Bronchial epithelial cell (primary cell): ENCODE measurements at regions not wholly inside any gene's neighbourhood (a gene's known extent, or its start where the extent isn't known, plus 50 kb on each side); places are given as distances from the start of the nearest gene placed in this dataset.
"Not testable (repeated sequence)": the region's sequence is repeated elsewhere in the genome, so short reads cannot be mapped to it uniquely, and the experiment has no call there.

Experiments used
- DNase-seq: peaks from one replicate; pipeline ENCODE4 v3.0.0-alpha.2; 2010; ENCODE audit warnings: low read depth
- FAIRE-seq: peaks from 2 replicates; lab custom pipeline; 2011; peaks lifted over from hg19 to GRCh38; lab: Jason Lieb, UNC
- H3K27me3 ChIP-seq: 2 replicates; pipeline ENCODE4 v1.5.1; 2011; ENCODE audit warnings: low read length; ENCODE audit not compliant: control insufficient read depth, insufficient read depth
- H3K36me3 ChIP-seq: 2 replicates; pipeline ENCODE4 v1.5.1; 2011; ENCODE audit warnings: low read length; ENCODE audit not compliant: control insufficient read depth, insufficient read depth
- H3K4me3 ChIP-seq: 2 replicates; pipeline ENCODE4 v1.5.1; 2011; ENCODE audit warnings: mild to moderate bottlenecking, low read depth, low read length, control low read depth
- CTCF ChIP-seq: IDR thresholded peaks from 2 replicates; pipeline ENCODE4 v1.5.1; 2011; ENCODE audit warnings: mild to moderate bottlenecking, moderate library complexity, low read length, control low read depth, inconsistent platforms; ENCODE audit not compliant: insufficient read depth, severe bottlenecking

GRCh38 chr4:188665491-188666457 lies 526.5 kb downstream of the TRIML1 start:
- DNase-seq (no peak), FAIRE-seq (no peak)
- no peak for TF ChIP-seq CTCF
- no peak overlapping the region for H3K4me3 ChIP-seq
- no peaks in the 10 kb centered on the region for H3K27me3 ChIP-seq
- no peaks in the 10 kb centered on the region for H3K36me3 ChIP-seq

DNA sequence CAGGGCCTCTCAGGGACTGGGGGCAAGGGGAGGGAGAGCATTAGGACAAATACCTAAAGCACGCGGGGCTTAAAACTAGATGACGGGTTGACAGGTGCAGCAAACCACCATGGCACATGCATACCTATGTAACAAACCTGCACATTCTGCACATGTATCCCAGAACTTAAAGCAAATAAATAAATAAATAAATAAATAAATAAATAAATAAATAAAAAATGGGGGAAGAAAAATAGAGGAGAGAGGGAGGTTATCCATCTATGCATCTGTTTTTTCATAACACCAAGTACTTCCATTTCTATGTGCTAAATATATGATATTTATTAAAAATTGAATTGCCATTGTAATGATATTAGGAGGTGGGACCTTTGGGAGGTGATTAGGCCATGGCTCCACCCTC lies 539.5 kb downstream of the TRIML1 start:
- not testable (repeated sequence) for FAIRE-seq, DNase-seq, H3K4me3 ChIP-seq, H3K27me3 ChIP-seq, H3K36me3 ChIP-seq

- FAIRE-seq (no peak), DNase-seq (no peak)
- H3K27me3 ChIP-seq, result no peaks in the 10 kb centered on the region
- no peaks in the 10 kb centered on the region for H3K36me3 ChIP-seq
- TF ChIP-seq CTCF, result no peak
- H3K4me3 ChIP-seq, result no peak overlapping the region
Measured at GRCh38 chr4:188680004-188680666, 540.9 kb downstream of the TRIML1 start.

GRCh38 chr4:188680667-188681063 lies 541.4 kb downstream of the TRIML1 start:
- no peaks in the 10 kb centered on the region for H3K36me3 ChIP-seq
- no peak for TF ChIP-seq CTCF
- FAIRE-seq (no peak), DNase-seq (no peak)
- no peaks in the 10 kb centered on the region for H3K27me3 ChIP-seq
- no peak overlapping the region for H3K4me3 ChIP-seq

DNA sequence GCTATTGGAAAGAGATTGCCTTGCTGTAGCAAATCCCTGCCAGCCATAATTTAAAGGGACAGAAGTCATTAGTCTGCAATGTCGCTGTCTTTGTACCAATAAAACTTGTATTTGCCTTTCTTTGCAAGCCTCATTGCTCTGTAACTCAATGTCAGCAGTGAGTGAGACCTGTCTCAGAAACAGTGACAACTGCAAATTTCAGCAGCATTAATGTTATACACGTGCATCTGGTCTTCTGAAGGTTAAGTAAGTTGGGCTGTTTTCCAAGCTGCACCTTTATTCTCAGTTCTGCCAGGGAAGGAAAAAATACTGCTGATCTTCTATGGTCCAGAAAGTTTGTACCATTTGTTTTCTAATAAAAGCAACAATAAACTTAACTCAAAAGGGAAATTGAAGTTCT lies 543.1 kb downstream of the TRIML1 start:
- no peak for TF ChIP-seq CTCF
- Histone ChIP-seq H3K4me3 (no peak overlapping the region), H3K36me3 (no peaks in the 10 kb centered on the region), H3K27me3 (no peaks in the 10 kb centered on the region)
- DNase-seq (no peak), FAIRE-seq (no peak)

- no peak for TF ChIP-seq CTCF
- H3K36me3 ChIP-seq, result no peaks in the 10 kb centered on the region
- no peaks in the 10 kb centered on the region for H3K27me3 ChIP-seq
- no peak for DNase-seq
- no peak overlapping the region for H3K4me3 ChIP-seq
- FAIRE-seq, result no peak
Measured at GRCh38 chr4:188683571-188683970, 544.3 kb downstream of the TRIML1 start.
